EL (cell line): ENCODE measurements at regions not wholly inside any gene's neighbourhood (a gene's known extent, or its start where the extent isn't known, plus 50 kb on each side); places are given as distances from the start of the nearest gene placed in this dataset.

ENCODE experiments used
- DNase-seq: peaks from one replicate; pipeline ENCODE4 v3.0.0-alpha.2; 2016

DNA sequence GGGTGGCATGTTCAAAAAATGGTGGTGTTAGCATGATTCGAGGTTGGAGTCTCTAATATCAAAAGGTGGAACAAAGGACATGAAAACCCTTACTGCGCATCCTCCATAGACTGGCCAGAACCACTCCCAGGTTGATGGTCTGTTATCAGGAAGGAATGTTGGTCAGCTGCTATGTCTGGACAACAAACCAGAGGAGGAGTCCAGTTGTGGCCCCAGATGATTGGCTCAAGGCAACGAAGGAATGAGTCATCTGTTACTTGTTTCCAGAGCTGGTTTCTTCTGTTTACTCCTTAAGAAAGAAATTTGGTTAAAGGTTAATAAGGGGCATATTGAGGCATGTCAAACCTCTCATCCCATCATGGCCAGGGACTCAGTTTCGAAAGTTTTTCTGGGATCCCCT lies 56.8 kb upstream of the GRIA4 start:
- peak; percentile 13 for DNase-seq

DNA sequence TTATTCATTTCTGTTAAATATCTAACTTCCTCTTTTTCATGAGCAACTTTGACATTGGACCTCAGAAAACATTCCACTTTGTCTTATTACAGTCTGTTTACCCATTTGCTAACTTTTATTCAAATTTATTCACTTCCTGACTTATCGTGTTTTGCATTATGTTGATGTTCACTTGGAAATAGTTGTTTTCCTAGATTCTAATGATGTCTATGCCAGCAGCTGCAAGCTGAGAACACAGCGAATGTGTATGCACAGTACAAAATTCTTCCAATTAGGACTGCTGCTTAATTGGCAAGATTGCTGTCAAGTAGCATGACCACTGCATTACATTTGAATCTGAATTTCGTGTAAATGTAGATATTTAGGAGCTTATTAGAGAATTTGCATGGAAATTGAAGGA lies 61.5 kb upstream of the GRIA4 start:
- no peak for DNase-seq

DNA sequence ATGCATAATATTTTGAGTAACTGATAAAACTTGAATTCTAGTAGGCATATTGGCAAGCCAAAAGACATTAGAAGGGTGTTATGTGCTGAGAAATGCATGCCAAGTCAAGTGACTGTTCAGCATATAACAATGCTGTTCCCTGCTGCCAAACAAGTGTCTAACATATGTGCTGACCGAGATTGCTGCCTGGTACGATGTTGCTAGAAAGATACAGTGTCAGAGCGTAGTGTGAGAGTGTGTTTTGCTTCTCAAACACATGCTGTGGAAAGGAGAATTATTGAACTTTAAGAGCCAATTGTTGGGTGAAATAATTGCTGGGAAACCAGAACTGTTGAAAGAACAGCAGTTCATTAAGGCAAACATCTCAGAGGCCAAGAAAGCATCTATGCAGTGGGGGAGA lies 71.3 kb upstream of the GRIA4 start:
- DNase-seq, result no peak

DNA sequence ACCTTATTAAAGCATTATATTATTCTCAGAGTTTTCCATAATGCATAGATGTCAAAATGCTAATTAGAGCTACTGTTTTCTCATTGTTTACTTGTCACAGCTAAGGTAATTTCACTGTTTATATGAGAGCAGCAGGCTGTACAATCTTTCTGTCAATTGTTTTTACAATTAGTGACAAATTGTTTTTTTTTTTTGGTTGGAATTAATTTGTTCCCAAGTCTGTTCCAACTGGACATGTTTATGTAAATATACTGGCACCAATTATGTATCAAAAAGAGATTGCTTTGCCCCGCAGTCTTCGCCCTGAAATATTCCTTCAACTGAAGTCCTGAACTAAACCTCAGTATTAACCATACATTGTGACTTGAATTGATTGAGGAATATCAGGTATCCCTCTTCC lies 72.3 kb upstream of the GRIA4 start:
- no peak for DNase-seq

DNA sequence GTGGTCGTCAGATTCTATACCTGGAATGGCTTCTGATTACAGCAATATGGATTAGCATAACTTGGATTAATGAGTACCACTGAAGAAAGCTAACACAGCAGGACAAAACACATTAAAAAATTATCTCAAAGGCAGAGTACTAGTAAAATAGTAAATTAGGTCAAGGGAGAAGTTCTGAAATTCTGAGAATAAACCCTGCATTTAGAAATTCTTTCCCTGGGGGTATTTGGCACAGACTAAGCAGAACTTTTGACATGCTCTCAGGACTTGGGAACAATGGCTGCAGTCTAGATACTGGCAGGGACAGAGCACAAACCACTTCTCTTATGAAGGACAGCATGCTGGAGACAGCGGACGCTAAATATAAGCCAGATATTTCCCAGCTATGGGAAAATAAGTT lies 85.6 kb upstream of the GRIA4 start:
- DNase-seq, result no peak

DNA sequence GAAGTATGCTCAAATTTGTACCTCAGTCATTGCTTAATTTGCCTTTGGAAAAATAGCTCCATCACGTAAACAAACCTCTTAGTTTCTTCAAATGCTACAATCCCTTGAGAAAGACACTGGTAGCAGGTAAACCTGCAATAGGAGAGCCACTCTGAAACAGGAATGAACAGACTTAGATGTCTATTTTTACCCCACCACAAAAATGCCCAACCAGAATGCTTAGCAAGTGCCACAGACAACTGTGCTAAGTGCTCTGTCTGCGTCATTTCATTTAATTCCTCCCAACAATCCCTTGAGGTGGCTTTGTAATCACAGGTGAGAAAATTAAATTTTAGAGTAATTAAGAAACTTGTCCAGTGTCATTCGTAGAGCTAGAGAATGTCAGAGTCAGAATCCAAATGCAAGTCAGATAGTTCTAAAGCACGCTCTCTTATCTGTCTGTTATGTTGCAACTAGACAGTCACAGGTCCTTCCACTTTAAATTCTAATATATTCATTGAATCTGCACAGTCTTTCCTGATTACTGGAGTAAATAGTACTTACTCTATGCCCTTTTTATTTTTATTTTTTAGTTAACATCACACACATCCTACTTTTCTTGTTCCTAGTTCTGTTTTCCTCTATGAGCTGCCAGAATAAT lies 89.0 kb upstream of the GRIA4 start:
- DNase-seq, result no peak

DNA sequence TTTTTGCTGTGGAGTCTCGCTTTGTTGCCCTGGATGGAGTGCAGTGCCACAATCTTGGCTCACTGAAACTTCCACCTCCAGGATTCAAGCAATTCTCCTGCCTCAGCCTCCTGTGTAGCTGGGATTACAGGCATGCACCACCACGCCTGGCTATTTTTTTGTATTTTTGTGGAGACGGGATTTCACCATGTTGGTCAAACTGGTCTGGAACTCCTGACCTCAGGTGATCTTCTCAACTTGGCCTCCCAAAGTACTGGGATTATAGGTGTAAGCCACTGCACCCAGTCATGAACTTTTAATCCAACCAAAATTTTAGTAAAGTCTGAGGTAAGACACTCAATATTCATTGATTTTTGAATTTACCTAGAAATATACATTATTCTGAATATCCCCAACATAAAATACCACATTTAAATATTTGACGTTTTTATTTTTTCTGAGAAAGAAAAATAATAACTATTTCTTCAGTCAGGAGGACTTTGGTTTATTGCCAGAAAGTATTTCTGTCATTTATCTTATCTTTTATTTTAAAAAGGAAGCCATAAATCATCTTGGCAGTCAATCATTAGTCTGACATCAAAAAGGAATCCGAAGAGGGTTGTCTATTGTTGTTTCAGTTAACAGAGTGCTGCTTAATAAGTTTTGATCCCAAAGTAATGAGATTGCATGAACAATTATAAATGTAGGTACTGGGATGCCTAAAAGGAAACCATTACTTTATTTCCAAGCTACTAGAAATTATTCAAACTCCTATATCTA lies 102.2 kb upstream of the GRIA4 start:
- no peak for DNase-seq

DNA sequence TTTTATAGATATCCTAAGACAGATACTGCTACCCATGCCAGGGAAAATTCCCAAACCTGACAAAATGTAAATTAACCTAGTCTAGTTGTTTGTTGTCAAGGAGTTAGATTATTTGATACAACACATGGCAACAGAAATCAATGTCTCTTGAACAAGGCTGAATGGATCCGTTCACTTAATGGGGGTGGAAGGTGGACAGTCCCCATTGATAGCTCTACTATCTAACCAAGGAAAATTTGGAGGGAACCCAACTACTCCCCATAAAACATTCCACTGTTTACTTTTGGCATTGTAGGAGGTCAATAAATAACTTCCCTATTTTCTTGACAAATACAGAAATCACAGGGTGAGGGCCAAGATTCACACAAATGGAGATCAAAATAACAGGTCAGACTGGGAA lies 117.9 kb upstream of the GRIA4 start:
- no peak for DNase-seq

DNA sequence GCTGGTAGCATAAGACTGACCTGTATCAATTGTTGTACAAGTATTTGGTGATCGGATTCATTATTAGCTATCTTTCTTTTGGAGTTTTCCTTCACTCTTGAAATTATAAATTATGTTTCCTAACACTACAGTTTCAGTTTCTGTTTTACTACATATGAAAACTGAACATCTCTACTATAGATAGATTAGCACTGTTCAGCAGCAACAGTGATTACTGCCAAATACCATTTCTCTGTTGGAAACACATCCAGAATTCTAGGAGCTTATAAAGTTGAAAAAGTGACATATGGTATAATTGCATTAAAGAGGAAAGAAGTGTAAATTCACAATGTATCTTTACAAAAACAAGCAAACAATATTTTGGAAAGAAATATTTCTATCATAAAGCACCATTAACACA lies 118.5 kb upstream of the GRIA4 start:
- no peak for DNase-seq

DNA sequence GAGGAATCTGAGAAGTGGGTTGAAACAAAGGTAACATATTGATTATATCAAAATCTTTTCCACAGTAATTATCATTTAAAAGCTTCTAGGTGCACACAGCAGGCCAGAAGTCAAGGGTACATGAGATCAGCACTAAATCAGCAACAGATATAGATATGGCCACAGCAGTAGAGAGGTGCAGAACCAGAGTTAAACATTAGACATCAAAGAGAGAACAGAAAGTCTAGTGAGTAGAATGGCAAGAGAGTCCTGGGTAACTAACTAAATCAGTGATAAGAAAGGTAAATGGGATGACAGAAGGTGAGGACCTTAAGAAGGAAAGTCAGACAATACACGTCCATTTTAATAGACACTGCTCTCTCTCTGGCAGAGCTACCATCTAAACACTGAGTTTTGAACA lies 119.5 kb upstream of the GRIA4 start:
- DNase-seq, result no peak

DNA sequence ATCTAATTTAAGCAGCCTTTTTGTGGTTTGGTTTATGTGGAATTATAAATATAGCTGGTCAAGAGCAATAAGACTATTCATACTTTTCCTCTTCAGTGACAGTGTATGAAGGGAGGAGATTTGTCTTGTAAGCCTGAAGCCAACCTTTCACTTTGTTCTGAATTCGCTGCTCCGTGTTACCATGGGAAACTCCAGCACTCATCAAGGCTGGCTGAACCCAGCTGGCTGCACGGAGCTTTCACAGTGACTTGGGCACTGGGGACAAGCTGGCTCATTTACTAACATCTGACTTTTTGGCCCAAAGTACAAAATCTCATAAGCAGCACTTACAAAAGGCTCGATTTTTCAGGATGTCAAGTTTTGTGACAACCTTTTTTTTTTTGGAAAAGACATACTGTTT lies 120.4 kb upstream of the GRIA4 start:
- DNase-seq, result peak; percentile 2

DNA sequence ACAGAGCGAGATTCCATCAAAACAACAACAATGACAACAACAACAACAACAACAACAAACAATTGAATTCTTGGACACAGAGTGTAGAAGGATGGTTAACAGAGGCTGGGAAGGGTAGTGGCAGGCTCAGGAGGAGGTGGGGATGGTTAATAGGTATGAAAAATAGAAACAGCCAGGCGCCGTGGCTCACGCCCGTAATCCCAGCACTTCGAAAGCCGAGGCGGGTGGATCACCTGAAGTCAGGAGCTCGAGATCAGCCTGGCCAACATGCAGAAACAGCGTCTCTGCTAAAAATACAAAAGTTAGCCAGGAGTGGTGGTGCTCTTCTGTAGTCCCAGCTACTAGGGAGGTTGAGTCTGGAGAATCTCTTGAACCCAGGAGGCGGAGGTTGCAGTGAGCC lies 122.9 kb upstream of the GRIA4 start:
- no peak for DNase-seq

DNA sequence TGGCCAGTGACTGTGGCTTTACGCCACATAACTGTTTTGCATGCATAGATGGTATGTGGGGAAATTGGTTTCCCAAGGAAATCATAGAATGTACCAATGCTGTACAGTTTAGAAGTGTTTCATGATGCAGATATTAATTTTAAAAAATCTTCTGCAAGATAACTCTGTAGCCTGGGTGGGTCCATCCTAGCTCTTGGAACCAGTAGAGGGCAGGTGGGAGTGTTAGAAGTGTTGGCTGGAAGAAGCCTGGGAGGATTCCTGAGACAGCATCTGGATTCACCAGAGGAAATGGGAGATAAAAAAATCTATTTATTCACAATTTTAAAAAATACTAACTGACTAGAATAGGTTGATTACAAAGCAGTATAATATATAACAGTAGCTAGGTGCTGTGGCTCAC lies 139.9 kb upstream of the GRIA4 start:
- no peak for DNase-seq

DNA sequence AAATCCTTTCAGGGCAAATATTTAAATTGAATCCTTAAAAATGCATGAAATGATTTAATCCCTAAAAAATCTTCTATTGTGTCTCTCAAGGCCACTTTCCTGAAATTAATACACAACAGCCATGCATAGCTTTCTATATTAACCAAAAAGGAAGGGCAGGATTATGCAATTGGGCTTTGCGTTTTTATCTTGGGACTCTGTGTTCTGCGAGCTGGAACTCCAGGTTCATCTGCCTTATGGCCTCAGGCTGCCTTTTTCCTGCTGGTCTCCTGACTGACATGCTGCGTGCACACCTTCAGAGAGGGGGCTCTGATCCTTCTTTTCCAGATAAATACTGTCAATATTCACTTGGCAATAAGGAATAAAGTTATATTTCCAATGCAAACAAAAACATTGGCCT lies 141.7 kb upstream of the GRIA4 start:
- no peak for DNase-seq

DNA sequence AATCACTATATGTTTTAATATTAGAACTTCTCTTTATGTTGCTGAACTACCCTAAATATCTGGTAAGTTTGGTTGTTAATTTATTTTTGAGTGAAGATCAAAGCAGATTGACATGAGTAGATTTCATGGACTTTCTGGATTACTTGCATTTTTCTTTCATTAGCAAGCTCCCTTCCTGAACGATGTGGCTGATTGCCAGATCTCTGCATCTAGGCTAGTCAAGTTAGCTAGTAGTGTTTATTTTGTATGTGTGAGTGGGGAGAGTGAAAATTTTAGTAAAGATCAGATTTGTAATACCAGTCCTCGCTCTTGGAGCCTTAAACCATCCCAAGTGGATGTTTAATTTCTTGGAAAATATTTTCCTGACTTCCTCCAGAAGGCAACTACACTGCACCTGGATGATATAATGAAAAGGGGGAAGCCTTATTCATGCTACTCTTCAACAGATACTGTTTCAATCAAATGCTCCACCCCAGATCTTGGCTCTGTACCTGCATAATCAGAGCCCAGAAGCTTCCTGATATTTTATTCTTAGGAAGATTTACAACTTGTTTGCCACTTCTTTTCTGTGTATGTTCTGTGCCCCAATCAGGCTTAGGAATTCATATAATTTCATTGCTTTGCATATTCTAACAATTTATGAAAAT lies 143.2 kb upstream of the GRIA4 start:
- peak; percentile 76 for DNase-seq

DNA sequence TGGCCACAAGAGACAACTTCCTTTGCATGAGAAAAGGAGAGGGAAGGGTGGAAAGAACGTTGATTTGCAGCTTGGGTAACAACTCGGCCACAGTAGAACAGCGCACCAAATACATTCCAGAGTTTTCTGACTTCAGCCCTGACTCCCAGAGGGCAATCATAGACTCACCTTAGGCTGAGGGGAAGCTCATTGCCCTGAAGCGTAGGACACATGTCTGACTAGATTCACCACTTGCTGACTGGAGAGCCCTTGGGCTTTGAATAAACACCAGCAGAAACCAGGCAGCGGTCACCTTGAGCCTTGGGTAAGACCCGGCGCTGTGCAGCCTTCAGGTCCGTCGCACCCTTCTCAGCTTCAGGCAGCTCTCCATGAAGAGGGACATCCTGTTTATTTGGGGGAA lies 151.8 kb upstream of the GRIA4 start:
- no peak for DNase-seq

DNA sequence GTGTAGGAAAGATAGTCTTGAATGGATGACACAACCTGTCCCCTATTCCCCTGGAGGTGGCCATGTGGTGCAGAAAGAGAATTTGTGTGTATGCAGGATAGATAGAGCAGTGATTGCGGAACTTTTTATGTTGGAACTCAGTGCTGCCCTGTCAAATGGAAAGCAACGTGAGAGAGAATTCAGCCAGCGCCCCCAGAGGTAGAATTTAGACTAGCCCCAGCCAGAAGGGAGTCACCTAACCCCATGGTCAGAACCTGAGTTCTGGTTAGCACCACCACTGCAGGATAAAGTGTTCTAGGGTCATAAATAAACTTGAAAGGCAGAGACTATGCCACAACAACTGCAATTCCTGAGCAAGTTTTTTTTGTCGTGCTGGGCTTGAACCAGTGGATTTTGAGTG lies 152.9 kb upstream of the GRIA4 start:
- DNase-seq, result no peak

DNA sequence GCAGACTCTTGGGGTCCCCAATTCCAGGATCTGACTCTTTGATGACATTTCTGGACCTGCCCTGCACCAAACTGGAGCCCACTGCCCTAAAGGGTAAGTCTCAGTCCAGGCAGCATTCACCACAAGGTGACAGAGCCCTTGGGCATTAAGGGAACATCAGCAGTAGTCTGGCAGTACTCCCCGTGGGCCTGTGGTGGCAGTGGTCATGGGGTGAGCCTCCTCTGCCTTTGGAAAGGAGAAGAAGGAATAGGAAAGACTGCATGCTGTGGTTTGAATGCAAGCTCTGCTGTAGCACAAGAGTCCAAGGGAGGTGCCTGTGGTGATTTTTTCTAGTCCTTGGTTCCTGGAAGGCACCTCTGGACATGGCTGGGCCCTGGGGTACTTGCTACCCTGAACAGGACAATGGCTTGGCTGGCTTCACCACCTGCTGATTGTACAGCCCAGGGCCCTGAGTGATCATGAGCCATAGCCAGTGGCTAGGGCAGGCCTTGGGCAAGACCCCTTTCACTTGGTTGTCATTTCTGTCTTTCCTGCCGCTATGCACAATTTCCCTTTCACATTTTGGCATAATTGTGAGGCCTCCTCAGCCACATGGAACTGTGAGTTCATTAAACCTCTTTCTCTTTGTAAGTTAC lies 160.7 kb upstream of the GRIA4 start:
- no peak for DNase-seq

DNA sequence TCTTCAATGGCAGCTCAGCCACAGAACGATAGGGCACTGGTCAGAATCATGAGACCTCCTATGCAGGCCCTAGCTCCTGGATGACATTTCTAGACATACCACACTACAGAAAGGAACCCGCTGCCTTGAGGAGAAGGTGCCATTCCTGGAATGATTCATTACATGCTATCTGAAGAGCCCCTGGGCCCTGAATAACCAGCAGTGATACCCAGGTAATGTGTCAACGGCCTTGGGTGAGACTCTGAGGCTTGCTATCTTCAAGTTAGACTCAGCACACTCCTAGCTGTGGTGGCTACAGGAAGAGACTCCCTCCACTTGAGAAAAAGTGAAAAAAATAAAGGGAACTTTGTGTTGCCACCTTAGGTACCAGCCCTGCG lies 161.2 kb upstream of the GRIA4 start:
- no peak for DNase-seq

DNA sequence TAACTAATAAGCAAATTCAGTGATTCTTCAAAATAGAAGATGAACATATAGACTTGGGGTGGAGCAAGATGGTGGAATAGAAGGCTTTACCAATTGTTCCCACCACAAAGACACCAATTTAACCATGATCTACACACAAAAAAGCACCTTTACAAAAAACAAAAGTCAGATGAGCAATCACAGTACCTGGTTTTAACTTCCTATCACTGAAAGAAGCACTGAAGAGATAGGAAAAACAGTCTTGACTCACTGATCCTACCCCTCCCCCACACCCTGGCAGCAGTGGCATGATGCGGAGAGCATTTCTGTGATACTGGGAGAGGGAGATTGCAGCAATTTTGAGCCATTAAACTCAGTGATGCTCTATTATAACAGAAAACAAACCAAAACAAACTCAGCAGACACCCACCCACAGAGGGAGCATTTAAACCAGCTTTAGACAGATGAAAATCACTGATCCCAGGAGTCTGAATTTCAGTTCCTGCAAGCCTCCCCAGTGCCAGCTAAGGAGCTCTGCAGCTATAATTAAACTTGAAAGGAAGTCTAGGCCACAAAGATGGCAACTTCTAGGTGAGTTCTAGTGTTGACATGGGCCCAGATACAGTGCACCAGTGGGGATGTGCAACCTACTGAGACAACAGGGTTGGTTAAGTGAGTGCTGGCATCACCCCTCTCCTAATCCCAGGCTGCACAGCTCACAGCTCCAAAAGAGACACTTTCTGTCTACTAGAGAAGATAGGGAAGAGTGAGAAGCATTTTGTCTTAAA lies 161.8 kb upstream of the GRIA4 start:
- no peak for DNase-seq

DNA sequence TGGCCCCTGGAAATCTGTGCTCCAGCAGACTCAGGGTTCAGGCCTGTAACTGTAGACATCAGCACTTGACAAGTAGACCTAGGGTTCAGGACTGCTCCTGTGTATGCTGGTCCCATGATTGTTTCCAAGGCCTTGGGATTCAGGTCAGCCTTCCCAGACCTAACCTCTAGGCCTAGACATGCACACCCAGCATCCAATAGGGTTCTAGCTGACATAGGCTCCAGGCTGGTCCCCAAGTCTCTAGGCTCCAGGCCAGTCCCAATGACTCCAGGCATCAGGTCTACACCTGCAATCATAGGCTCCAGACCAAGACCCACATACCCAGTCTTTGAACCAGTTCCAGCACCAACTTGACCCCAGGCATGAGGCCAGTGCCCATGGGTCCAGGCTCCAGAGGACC lies 166.2 kb upstream of the GRIA4 start:
- DNase-seq, result no peak

DNA sequence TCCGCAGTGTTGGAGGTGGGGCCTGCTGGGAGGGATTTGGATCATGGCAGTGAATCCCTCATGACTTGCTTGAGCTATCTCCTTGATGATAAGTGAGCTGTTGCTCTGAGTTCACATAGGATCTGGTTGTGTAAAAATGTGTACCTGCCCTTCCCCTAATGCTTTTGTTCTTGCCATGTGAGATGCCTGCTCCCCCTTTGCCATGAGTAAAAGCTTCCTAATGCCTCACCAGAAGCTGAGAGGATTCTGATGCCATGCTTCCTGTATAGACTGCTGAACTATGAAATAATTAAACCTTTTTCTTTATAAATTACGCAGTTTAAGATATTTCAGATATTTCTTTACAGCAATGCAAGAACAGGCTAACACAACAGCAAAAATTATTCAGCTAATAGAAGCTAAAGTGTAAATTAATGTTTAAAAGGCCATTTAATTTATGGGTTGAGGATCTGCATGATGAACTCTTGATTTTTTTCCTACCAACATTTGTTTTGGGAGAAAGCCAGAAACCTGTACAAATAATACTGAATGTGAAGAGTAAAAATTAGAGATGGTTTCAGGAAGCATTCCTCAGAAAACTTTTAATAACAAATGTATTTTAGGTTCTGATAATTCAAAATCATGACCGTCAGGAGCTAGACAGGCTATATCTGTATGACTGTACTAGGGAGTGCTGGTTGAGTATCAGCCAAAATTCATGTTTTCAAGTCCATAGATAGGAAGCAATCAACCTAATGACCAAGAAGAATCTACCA lies 177.5 kb upstream of the GRIA4 start:
- no peak for DNase-seq
